ENCODE measurements at regions not wholly inside any gene's neighbourhood (a gene's known extent, or its start where the extent isn't known, plus 50 kb on each side); places are given as distances from the start of the nearest gene placed in this dataset.
"Not testable (repeated sequence)": the region's sequence is repeated elsewhere in the genome, so short reads cannot be mapped to it uniquely, and the experiment has no call there.

DNA sequence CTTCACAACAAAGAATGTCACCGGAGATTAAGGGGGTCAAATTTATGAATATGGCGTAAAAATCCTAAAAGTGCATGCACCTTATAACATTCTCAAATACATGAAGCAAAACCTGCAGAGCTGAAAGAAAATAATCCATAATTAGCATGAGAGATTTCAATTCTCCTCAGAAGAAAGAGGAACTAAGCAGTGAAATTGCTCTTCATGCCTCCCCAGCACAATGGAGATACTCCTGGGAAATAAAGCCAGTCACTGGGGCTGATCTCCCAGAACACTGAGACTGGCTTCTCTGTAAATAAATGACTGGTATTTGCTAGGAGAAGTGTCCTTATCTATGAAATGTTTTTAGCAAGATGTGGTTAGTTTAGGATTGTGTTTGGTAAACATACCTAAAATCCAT, 68.1 kb downstream of the GOLGA6L6 start:
- DNase-seq (ENCODE audit: low read depth in 2 of 2): not testable (repeated sequence)

GRCh38 chr15:20472983-20473382, 68.6 kb downstream of the GOLGA6L6 start:
- not testable (repeated sequence) for DNase-seq (ENCODE audit: low read depth in 2 of 2)

- not testable (repeated sequence) for DNase-seq (ENCODE audit: low read depth in 2 of 2)
Measured at GRCh38 chr15:20470810-20471209, 70.8 kb downstream of the GOLGA6L6 start.

DNA sequence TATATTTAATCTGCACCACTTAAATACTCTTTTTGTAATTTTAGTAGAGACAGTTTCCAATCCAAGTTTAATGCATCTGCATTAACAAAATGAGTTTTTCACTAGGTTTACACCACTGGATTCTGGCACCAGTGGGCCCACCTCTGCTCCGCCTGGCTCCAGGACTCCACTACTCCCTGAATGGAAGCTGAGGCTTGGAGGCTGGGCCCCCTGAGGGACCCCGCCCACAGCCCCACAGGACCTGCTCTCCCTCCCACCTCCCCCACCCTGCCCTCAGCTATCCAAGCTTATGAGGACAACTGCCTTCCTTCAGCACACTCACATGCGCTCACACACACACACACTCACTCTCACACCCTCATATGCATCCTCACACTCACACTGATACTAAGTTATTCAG, 100.5 kb downstream of the GOLGA6L6 start:
- not testable (repeated sequence) for DNase-seq (ENCODE audit: low read depth in 2 of 2)

DNA sequence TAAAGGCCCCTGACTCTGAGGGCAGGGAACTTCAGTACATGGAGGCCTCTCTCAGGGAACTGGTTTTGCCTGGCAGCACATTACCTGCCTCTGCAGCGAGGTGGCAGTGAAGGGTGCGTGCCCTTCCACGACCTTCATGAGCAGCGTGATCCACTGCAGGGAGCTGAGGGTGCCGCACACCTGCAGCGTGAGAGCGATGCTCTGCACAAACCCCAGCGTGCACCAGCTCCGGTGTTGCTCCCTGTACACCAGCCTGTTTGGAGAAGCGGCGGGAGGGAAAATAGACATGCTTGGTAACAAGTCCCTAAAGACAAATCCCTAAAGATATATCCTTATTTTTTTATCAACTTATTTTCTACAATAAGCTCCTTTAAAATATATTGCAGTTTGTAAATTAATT, 101.2 kb downstream of the GOLGA6L6 start:
- DNase-seq (ENCODE audit: low read depth in 2 of 2): not testable (repeated sequence)

DNA sequence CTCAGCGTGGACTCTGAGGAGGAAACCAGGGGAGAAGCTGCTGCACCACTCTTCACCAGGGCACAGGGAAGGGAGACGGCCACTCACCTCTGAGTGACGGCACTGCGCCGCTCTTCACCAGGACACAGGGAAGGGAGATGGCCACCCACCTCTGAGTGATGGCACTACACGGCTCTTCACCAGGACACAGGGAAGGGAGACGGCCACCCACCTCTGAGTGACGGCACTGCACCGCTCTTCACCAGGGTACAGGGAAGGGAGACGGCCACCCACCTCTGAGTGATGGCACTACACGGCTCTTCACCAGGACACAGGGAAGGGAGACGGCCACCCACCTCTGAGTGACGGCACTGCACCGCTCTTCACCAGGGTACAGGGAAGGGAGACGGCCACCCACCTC, 102.5 kb downstream of the GOLGA6L6 start:
- DNase-seq (ENCODE audit: low read depth in 2 of 2): not testable (repeated sequence)

DNA sequence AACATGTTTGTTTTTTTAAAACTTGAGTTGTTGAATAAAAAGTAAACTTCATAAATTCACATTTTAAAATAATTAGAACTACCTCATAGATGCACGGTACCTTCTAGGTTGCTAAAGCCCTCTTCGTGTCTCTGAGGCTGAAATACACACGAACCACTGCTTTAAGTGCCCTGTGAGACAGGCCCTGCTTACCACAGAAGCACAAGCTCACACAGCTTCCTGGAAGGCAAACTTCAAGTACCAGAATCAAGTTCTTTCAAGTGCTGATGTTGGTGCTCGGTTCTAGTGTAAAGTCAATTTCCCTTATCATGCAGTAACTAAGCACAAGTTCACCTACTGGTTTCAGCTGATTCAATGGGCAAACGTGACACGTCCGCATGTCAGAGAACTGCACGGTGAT, 103.3 kb downstream of the GOLGA6L6 start:
- not testable (repeated sequence) for DNase-seq (ENCODE audit: low read depth in 2 of 2)

- not testable (repeated sequence) for DNase-seq (ENCODE audit: low read depth in 2 of 2)
Measured at GRCh38 chr15:20433468-20433867, 108.1 kb downstream of the GOLGA6L6 start.

DNA sequence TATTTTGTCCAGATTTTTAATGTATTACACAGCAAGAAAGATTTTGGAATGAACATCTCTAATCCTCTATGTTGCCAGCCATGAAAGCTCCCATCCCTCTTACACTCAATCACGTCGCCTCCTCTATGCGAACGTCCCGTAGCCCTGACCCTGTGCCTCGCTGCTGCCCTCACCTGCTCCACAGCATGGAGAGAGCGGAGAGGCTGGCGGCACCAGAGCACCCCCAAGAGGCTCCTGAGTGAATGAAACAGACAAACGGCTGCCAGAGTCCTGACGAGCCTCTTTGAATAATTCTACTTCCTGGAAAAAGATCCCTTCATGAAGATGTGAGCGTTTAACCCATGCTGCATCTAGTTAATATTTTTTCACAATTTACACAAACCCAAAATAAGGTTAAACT, 111.1 kb downstream of the GOLGA6L6 start:
- DNase-seq (ENCODE audit: low read depth in 2 of 2): not testable (repeated sequence)

- DNase-seq (ENCODE audit: low read depth in 2 of 2): not testable (repeated sequence)
Measured at GRCh38 chr15:20420710-20421109, 120.9 kb downstream of the GOLGA6L6 start.

DNA sequence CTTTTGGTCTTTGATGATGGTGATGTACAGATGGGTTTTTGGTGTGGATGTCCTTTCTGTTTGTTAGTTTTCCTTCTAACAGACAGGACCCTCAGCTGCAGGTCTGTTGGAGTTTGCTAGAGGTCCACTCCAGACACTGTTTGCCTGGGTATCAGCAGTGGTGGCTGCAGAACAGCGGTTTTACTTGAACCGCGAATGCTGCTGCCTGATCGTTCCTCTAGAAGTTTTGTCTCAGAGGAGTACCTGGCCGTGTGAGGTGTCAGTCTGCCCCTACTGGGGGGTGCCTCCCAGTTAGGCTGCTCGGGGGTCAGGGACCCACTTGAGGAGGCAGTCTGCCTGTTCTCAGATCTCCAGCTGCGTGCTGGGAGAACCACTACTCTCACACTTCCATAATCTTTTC, 125.0 kb downstream of the GOLGA6L6 start:
- not testable (repeated sequence) for DNase-seq (ENCODE audit: low read depth in 2 of 2)

DNA sequence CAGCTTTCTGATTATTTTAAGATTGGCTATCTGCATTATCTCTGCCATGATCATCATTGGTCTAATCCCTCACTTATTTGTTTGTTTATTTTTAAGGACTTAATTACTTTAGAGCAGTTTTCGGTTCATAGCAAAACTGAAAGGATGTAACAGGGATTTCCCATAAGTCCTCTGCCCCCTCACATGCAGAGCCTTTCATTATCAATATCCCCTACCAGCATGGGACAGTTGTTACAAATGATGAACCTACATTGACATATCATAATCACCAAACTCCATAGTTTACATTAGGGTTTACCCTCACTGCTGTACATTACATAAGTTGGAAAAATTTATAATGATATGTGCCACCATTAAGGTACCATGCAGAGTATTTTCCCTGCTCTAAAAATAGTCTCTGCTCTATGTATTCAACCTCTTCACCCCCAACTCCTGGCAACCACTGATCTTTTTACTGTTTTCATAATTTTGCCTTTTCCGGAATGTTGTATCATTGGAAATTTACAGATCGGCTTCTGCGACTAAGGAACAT, 131.9 kb downstream of the GOLGA6L6 start:
- not testable (repeated sequence) for DNase-seq (ENCODE audit: low read depth in 2 of 2)

DNA sequence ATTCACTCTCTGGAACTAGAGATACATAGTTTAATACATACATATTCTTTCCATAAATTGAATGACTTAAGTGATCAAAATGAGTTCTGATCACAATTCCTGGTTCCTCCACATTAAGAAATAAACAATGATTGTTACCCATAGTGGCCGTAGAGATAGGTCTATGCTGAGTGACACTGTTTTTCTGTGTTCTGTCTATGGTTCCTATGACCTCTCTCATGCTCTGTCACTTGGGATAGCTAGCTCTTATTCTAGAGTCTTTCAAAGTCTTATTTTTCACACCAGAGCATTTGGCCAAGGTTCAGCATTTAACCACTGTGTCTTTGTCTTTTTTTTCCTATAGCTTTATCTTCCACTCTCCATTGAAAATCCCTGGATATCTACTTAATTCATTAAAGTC, 132.4 kb downstream of the GOLGA6L6 start:
- DNase-seq (ENCODE audit: low read depth in 2 of 2): no peak

DNA sequence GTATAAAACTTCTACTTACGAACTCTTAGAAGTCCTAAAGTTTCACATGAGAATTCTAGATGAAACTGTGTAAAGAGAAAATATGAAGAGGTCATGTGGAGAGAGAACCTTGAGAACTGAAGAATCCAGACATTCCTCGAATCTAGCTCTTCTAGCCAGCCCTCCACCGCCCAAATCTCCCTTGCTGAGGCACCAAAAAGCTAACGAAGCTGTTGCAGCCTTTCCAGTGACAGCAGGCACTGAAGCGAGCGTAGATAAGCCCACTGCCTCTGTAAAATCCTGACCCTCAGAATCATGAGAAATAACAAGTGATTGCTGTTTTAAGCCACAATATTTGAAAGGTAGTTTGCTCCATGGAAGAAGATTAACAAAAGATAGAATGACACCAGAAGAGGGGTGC, 134.0 kb downstream of the GOLGA6L6 start:
- DNase-seq (ENCODE audit: low read depth in 2 of 2): no peak

GRCh38 chr15:20404571-20404970, 137.0 kb downstream of the GOLGA6L6 start:
- DNase-seq (ENCODE audit: low read depth in 2 of 2): not testable (repeated sequence)

GRCh38 chr15:20402586-20402985, 139.0 kb downstream of the GOLGA6L6 start:
- not testable (repeated sequence) for DNase-seq (ENCODE audit: low read depth in 2 of 2)

DNA sequence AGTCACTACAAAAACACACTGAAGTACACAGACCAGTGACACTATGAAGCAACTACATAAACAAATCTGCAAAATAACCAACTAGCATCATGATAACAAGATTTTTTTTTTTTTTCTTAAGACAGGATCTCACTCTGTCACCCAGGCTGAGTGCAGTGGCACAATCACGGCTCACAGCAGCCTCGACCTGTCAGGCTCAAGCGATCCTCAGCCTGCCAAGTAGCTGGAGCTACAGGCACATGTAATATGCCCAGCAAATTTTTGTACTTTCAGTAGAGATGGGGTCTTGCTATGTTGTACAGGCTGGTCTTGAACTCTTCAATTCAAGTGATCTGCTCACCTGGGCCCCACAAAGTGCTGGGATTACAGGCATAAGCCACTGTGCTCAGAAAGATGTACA, 140.5 kb downstream of the GOLGA6L6 start:
- DNase-seq (ENCODE audit: low read depth in 2 of 2): not testable (repeated sequence)

- not testable (repeated sequence) for DNase-seq (ENCODE audit: low read depth in 2 of 2)
Measured at GRCh38 chr15:20398680-20399079, 142.9 kb downstream of the GOLGA6L6 start.

DNA sequence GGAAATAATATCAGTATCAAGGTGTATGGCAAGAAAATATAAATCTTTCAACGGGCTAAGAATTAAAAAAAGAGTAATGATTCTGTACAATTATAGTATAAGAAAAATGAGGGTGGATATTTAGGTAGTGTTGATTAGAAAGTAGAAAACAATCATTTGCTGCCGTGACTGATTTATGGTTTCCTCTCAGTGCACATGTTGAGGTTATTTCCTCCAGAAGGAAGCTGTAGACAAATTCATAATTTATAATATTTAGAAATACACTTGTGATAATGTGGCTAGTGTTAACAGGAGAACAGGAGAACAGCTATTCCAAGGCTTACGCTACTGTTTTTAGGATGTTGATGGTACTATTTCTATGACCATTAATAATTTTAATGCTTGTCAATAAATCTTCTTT, 153.4 kb downstream of the GOLGA6L6 start:
- DNase-seq (ENCODE audit: low read depth in 2 of 2): not testable (repeated sequence)

DNA sequence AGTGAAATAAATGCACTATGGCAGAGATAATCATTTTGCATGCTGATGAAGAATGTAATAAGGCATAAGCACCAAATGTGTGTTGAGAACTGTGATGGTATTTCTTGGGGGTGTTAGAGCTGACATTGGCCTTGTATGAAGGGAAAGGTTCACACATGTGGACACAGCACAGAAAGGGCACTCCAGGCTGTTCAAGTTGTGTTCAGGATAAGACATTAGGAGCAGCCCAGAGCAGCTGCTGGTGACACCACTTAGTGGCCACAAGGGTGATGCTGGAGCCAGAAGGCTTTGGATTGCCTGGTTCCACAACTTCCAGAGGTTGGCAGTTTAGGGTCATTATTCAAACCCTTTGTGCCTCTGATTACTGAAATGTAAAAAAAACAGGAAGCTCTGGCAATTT, 155.4 kb downstream of the GOLGA6L6 start:
- DNase-seq (ENCODE audit: low read depth in 2 of 2): no peak

DNA sequence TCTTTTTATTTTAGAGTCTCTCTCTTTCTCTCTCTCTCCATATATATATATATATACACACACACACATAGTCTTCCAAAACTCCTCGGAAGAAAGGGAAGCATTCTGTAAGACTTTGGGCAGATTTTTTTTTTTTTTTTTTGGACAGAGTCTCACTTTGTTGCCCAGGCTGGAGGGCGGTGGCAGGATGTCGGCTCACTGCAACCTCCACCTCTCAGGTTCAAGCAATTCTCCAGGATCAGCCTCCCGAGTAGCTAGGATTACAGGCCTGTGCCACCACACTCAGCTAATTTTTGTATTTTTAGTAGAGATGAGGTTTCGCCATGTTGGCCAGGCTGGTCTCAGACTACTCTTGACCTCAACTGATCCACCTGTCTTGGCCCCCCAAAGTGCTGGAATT, 161.4 kb downstream of the GOLGA6L6 start:
- not testable (repeated sequence) for DNase-seq (ENCODE audit: low read depth in 2 of 2)

- DNase-seq (ENCODE audit: low read depth in 2 of 2): no peak
Measured at GRCh38 chr15:20376872-20377271, 164.7 kb downstream of the GOLGA6L6 start.

DNA sequence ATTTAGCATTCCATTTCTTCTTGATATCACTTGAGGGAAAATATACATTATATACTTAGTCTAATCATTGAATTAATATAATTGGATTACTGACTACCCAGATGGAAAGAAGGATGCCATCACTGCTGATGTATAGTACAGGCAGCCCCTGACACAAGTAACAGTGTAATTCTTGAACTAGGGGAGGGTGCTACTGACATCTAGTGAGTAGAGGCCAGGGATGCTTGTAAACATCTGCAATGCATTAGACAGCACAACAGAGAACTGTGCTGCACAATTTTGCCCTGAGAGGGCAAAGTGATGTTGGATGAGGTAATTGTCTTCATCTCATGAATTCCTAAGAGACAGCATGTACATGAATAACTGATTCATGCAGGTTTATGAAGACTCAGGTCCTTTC, 169.2 kb downstream of the GOLGA6L6 start:
- DNase-seq (ENCODE audit: low read depth in 2 of 2): not testable (repeated sequence)

DNA sequence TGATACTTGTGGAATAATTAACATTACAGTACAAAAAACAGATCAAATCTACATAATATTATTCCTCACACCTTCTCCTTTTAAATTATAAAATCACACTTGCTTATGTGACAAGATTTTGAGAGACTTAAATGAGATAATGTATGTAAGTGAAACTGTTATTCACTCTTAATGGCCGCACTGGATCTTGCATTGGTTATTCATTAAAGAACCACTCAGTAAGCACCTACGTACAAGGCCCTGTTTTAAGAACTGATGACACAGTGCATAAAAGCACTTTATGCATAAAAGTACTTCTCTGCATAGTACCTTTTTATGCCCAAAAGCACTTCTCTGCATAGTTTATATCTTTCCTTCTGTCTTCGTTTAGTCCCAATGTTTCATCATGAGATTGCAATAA, 172.1 kb downstream of the GOLGA6L6 start:
- no peak for DNase-seq (ENCODE audit: low read depth in 2 of 2)

Measured in activated CD4-positive, alpha-beta T cell treated with anti-CD3 and anti-CD28 coated beads for 24 hours (primary cell).